ENCODE measurements at regions not wholly inside any gene's neighbourhood (a gene's known extent, or its start where the extent isn't known, plus 50 kb on each side); places are given as distances from the start of the nearest gene placed in this dataset.

- DNase-seq (ENCODE audit: low read depth) = no peak
- H3K4me3 ChIP-seq (ENCODE audit: low read length) = no peak overlapping the region
- TF ChIP-seq CTCF (conservative IDR thresholded peaks at IDR 0.05; ENCODE audit: low read depth, low read length) = no peak
These were observed 127.8 kb upstream of the TRIB2 start for GRCh38 chr2:12588986-12589385.

DNA sequence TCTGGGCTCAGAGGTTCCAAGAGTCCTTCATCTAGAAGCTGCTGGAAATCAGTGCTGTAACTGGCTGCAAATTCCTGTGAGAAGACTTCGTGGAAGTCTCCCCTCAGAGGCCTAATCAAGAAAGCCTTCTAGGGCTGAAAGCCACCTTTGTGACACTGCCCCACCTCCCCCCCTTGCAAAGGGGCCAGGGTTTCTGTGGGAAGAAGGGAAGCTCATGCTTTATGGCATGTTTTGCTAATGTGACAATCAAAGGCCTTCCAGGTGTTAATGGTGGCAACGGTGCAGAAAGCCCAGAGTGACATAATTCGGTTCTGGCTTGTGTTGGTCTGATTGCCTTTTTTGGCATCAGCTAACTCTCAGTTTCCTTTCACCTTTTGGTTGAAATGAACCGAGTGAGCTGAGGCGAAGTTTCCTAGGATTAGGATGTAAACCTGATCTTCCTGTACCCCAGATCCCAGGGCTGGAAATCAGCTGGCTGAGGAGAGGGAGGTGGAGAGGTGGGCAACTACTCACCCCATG lies 126.9 kb upstream of the TRIB2 start:
- no peak for TF ChIP-seq CTCF (conservative IDR thresholded peaks at IDR 0.05; ENCODE audit: low read depth, low read length)

GRCh38 chr2:12592296-12592695 lies 124.4 kb upstream of the TRIB2 start:
- no peak for TF ChIP-seq CTCF (conservative IDR thresholded peaks at IDR 0.05; ENCODE audit: low read depth, low read length)
- DNase-seq (ENCODE audit: low read depth) = no peak
- H3K4me3 ChIP-seq (ENCODE audit: low read length) = no peak overlapping the region

More for the DNA sequence above, 126.9 kb upstream of the TRIB2 start:
- H3K4me3 ChIP-seq (ENCODE audit: low read length) = no peak overlapping the region
- no peak for DNase-seq (ENCODE audit: low read depth)

DNA sequence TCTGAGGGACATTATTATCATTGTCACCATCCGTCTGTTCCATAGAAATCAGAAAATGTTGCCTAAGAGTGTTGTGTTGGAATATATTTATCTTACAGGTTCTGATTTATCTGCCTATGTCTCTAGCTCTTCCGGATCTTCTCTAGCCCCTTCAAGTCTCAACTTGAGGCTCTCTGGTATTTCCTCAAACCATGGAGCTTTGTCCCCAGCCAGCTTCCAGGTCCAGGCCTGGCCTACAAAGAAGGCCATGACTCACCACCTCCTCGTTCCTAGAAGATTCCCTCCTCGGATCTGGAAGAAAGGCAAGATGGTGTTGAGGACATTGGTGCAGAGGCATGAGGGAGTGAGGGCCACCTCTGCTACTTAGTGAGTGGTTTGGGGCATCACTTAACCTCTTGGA lies 122.1 kb upstream of the TRIB2 start:
- no peak for DNase-seq (ENCODE audit: low read depth)
- no peak for TF ChIP-seq CTCF (conservative IDR thresholded peaks at IDR 0.05; ENCODE audit: low read depth, low read length)
- no peak overlapping the region for H3K4me3 ChIP-seq (ENCODE audit: low read length)

DNA sequence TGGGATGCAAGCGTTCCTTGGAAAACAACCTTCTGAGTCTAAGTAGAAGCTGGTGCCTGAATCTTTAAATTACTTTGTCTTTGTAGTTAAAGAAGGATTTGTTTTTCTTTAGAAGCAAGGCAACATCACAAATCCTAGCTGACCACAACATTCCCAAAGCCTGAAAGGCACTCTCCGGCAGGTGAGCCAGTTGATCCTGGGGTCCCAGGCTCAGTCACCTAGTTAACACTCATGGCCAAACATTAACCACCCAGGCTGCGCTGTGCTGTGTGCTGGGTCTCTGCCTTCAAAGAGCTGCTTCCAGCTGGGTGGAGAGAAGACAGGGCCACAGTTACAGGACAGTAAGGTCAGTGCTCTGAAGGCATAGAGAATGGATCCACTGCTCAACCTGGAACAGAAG lies 120.0 kb upstream of the TRIB2 start:
- no peak for DNase-seq (ENCODE audit: low read depth)
- TF ChIP-seq CTCF (conservative IDR thresholded peaks at IDR 0.05; ENCODE audit: low read depth, low read length) = no peak
- H3K4me3 ChIP-seq (ENCODE audit: low read length) = no peak overlapping the region

- no peak overlapping the region for H3K4me3 ChIP-seq (ENCODE audit: low read length)
- no peak for TF ChIP-seq CTCF (conservative IDR thresholded peaks at IDR 0.05; ENCODE audit: low read depth, low read length)
- DNase-seq (ENCODE audit: low read depth) = no peak
These were observed 119.1 kb upstream of the TRIB2 start for GRCh38 chr2:12597610-12598009.

GRCh38 chr2:12602661-12603060 lies 114.1 kb upstream of the TRIB2 start:
- H3K4me3 ChIP-seq (ENCODE audit: low read length) = no peak overlapping the region
- no peak for DNase-seq (ENCODE audit: low read depth)
- TF ChIP-seq CTCF (conservative IDR thresholded peaks at IDR 0.05; ENCODE audit: low read depth, low read length) = no peak
